ENCODE measurements at regions not wholly inside any gene's neighbourhood (a gene's known extent, or its start where the extent isn't known, plus 50 kb on each side); places are given as distances from the start of the nearest gene placed in this dataset.

DNA sequence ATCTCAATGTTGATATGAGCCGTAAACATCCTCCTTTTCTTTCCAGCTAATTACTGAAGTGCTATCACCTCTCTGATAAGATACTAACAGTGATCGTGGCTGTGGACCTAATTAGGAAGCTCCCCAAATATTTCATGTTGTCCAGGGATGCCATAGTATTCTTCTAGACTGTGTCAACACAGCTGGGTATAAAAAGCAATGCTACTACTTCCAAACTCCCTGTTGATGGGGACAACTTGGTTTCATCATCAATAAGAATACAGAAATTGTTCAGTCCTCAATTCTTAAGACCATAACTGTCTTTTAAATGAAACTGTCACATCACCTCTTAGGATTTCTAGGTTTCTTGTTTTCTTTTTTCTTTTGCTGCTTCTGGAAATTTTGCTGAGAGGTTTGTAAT is 530.6 kb downstream of the TOX3 start:
- Histone ChIP-seq H3K4me2 (ENCODE audit: insufficient read depth, low read length) (no peak overlapping the region), H3K4me1 (ENCODE audit: control insufficient read depth, extremely low read depth, insufficient read depth, low read length) (no peaks in the 10 kb centered on the region), H3K79me2 (ENCODE audit: control insufficient read depth, insufficient read depth, low read length) (no peaks in the 10 kb centered on the region), H3K36me3 (ENCODE audit: control insufficient read depth in 2 of 2, extremely low read depth in 1 of 2, insufficient read depth in 2 of 2, low read length in 2 of 2) (no peaks in the 10 kb centered on the region), H3K4me3 (replicated peaks in 1 of 3; ENCODE audit: insufficient read depth in 1 of 3, low read depth in 1 of 3, low read length in 3 of 3) (no peak overlapping the region), H3K9ac (replicated peaks; ENCODE audit: extremely low read depth, insufficient read depth, low read length) (no peak overlapping the region), H3K9me3 (replicated peaks; ENCODE audit: control insufficient read depth, insufficient read depth, low read length) (peaks cover 3% of the 10 kb centered on the region), H3K9me1 (replicated peaks; ENCODE audit: control insufficient read depth, extremely low read depth, insufficient read depth, low read length) (no peaks in the 10 kb centered on the region), H4K20me1 (replicated peaks; ENCODE audit: control insufficient read depth, extremely low read depth, insufficient read depth, low read length) (no peaks in the 10 kb centered on the region), H3K27me3 (ENCODE audit: control insufficient read depth in 2 of 2, insufficient read depth in 2 of 2, low read length in 2 of 2) (no peaks in the 10 kb centered on the region), H2AFZ (ENCODE audit: low read depth, low read length) (no peak overlapping the region), H3K27ac (ENCODE audit: insufficient read depth, low read depth, low read length) (no peak overlapping the region)
- no TSS peak for BruUV-seq (replicated peaks)
- no peak for FAIRE-seq
- intact Hi-C loops (cut with micrococcal nuclease) (no loop called here), dilution Hi-C loops (cut with MboI; ENCODE audit: extremely low pct_ligation_motif_present, low sequenced_read_pairs) (no loop called here)
- POLR2A ChIA-PET = no interaction called here
- TF ChIP-seq EZH2 (IDR thresholded peaks at IDR 0.05; ENCODE audit: borderline replicate concordance, low read depth, low read length, severe bottlenecking) (no peak), JUN (IDR thresholded peaks at IDR 0.05; ENCODE audit: borderline replicate concordance, insufficient read depth, insufficient read length, low read depth) (no peak), POLR2A (IDR thresholded peaks at IDR 0.05; ENCODE audit: low read depth, low read length) (no peak), FOS (IDR thresholded peaks at IDR 0.05; ENCODE audit: borderline replicate concordance, insufficient read depth, low read length) (no peak), GATA2 (IDR thresholded peaks at IDR 0.05; ENCODE audit: insufficient read depth, insufficient read length, low read depth, low read length) (no peak), MYC (IDR thresholded peaks at IDR 0.05; ENCODE audit: low read depth, low read length) (no peak), POLR2AphosphoS5 (IDR thresholded peaks at IDR 0.05; ENCODE audit: insufficient read depth, low read depth, low read length) (no peak)
- TF ChIP-seq, protein P1, sequence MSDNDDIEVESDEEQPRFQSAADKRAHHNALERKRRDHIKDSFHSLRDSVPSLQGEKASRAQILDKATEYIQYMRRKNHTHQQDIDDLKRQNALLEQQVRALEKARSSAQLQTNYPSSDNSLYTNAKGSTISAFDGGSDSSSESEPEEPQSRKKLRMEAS (IDR thresholded peaks at IDR 0.05; ENCODE audit: insufficient read depth, insufficient read length) = no peak
- TF ChIP-seq, protein P2, sequence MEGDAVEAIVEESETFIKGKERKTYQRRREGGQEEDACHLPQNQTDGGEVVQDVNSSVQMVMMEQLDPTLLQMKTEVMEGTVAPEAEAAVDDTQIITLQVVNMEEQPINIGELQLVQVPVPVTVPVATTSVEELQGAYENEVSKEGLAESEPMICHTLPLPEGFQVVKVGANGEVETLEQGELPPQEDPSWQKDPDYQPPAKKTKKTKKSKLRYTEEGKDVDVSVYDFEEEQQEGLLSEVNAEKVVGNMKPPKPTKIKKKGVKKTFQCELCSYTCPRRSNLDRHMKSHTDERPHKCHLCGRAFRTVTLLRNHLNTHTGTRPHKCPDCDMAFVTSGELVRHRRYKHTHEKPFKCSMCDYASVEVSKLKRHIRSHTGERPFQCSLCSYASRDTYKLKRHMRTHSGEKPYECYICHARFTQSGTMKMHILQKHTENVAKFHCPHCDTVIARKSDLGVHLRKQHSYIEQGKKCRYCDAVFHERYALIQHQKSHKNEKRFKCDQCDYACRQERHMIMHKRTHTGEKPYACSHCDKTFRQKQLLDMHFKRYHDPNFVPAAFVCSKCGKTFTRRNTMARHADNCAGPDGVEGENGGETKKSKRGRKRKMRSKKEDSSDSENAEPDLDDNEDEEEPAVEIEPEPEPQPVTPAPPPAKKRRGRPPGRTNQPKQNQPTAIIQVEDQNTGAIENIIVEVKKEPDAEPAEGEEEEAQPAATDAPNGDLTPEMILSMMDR (IDR thresholded peaks at IDR 0.05; ENCODE audit: extremely low read depth in 1 of 2, insufficient read depth in 1 of 2, low read depth in 1 of 2, low read length in 2 of 2) = no peak
- CTCF ChIA-PET = interaction anchor here (0.7 kb wide), 1 partner anchor 16 kb away, joined by 4 read pairs; no protein-coding TSS in a partner anchor
- no peak for DNase-seq (ENCODE audit: low read depth, low spot score)

All from endothelial cell of umbilical vein (primary cell).